ENCODE measurements at regions not wholly inside any gene's neighbourhood (a gene's known extent, or its start where the extent isn't known, plus 50 kb on each side); places are given as distances from the start of the nearest gene placed in this dataset.

DNA sequence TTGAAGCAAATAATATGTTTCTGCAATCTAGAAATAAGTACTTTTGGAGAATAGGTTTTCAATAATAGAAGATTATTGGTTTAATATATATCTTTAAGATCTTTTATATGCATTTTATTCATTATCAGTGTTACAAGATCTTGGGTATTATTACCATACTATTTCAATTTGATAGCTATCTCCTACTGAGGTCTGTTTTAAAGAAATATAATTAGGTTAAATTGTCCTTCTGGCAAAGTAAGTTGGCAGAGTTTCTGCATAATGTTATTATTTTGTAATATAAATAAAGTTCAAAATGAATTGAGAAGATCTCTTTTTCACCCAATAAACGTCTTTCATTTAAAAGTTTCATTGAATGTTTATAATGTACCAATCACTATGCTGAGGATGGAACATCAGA lies 443.7 kb downstream of the FAT4 start:
- in situ Hi-C loops (cut with MboI) = no loop called here
- no peak overlapping the region for H3K27ac ChIP-seq (ENCODE audit: control insufficient read depth, insufficient read depth)
- no peaks in the 10 kb centered on the region for H3K36me3 ChIP-seq (ENCODE audit: control insufficient read depth in 2 of 2, insufficient read depth in 2 of 2, low read length in 1 of 2)
- no peaks in the 10 kb centered on the region for H3K79me2 ChIP-seq (ENCODE audit: control insufficient read depth, insufficient read depth, low read length)
- no peaks in the 10 kb centered on the region for H4K20me1 ChIP-seq (ENCODE audit: control insufficient read depth, insufficient read depth)
- no peak for DNase-seq (ENCODE audit: low read depth, low spot score)
- no TSS peak for BruUV-seq (replicated peaks)
- no peaks in the 10 kb centered on the region for H3K27me3 ChIP-seq (replicated peaks in 1 of 2; ENCODE audit: control insufficient read depth in 2 of 2, insufficient read depth in 2 of 2, low read length in 1 of 2)
- 0% methylated on average over 1 of the region's 1 CpG for WGBS (ENCODE audit: insufficient coverage, insufficient replicate concordance, low lambda C conversion rate, missing lambda C conversion rate)
- H2AFZ ChIP-seq (ENCODE audit: control insufficient read depth, low read depth, low read length) = no peak overlapping the region
- no peak for TF ChIP-seq POLR2AphosphoS5 (IDR thresholded peaks at IDR 0.05; ENCODE audit: low read length)
- no peak for TF ChIP-seq NFIC (IDR thresholded peaks at IDR 0.05; ENCODE audit: low read depth, low read length)
- TF ChIP-seq MTA2 (IDR thresholded peaks at IDR 0.05; ENCODE audit: low read depth) = no peak
- no peak for TF ChIP-seq JUND (IDR thresholded peaks at IDR 0.05; ENCODE audit: low read depth, low read length)
- TF ChIP-seq GATAD2B (conservative IDR thresholded peaks at IDR 0.05; ENCODE audit: low read depth) = no peak
- no peak for TF ChIP-seq RB1 (IDR thresholded peaks at IDR 0.05; ENCODE audit: borderline replicate concordance)
- no peaks in the 10 kb centered on the region for H3K4me1 ChIP-seq (ENCODE audit: control insufficient read depth, insufficient read depth, low read length)
- ChIA-PET POLR2A (no interaction called here), RAD21 (ENCODE audit: unreplicated experiment) (interaction anchor here (1.3 to 1.5 kb wide), 2 partner anchors 29 to 70 kb away, joined by 3 read pairs; no protein-coding TSS in a partner anchor), CTCF (interaction anchor here (1.4 kb wide), 1 partner anchor 36 kb away, joined by 3 read pairs; no protein-coding TSS in a partner anchor), SMC1A (ENCODE audit: uncharacterized antibody, unreplicated experiment) (interaction anchor here (0.6 to 1.3 kb wide), 2 partner anchors 11 to 454 kb away, joined by 4 read pairs; no protein-coding TSS in a partner anchor)
- no peak overlapping the region for H3K4me3 ChIP-seq
- intact Hi-C loops (cut with micrococcal nuclease; ENCODE audit: unreplicated experiment) = no loop called here
- H3K9me3 ChIP-seq (replicated peaks; ENCODE audit: control insufficient read depth, insufficient read depth, low read length) = no peaks in the 10 kb centered on the region
- no peak overlapping the region for H3K9ac ChIP-seq (ENCODE audit: control insufficient read depth, insufficient read depth, low read length)
- no peak for ATAC-seq
- no peak overlapping the region for H3K4me2 ChIP-seq (ENCODE audit: control insufficient read depth, insufficient read depth)
- FAIRE-seq = no peak

DNA sequence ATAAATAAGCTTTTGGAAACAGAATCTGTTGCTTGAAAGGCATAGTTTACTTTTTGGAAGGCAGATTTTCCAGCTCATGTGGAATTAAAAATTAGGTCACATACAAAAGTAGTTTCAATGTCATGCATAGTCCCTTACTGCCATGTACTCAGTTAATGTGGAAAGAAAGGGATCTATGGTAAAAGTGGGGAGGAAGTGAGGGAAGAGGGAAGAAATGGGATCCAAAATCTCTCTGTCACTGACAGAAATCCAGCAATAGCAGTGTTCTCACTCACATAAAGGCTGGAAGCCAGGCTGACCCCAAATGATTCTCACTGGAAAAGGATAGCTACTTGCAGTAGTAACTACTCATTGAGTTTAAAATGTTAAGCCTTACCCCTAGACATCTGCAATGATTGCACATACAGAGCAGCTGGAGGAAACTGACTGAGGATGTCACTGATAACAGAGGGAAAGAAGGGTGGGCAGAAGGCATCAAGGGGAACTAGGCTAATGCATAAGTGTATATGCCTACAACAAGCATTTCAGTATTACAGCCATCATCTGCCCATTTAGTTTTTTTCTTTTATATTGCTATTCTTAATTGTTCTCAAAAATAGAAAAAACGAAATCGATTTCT lies 445.6 kb downstream of the FAT4 start:
- H3K9ac ChIP-seq (ENCODE audit: control insufficient read depth, insufficient read depth, low read length) = no peak overlapping the region
- H3K4me1 ChIP-seq (ENCODE audit: control insufficient read depth, insufficient read depth, low read length) = no peaks in the 10 kb centered on the region
- ChIA-PET CTCF (interaction anchor here (1.0 to 1.7 kb wide), 6 partner anchors 14 to 217 kb away, joined by 3 to 5 read pairs (median 3); no protein-coding TSS in a partner anchor), POLR2A (interaction anchor here (1.4 kb wide), 1 partner anchor 10 kb away, joined by 9 read pairs; no protein-coding TSS in a partner anchor), SMC1A (ENCODE audit: uncharacterized antibody, unreplicated experiment) (interaction anchor here (0.7 to 1.7 kb wide), 14 partner anchors 9 to 215 kb away, joined by 3 to 9 read pairs (median 4); no protein-coding TSS in a partner anchor), RAD21 (ENCODE audit: unreplicated experiment) (interaction anchor here (0.7 to 1.3 kb wide), 3 partner anchors 11 to 180 kb away, joined by 3 read pairs; no protein-coding TSS in a partner anchor)
- no peaks in the 10 kb centered on the region for H3K27me3 ChIP-seq (replicated peaks in 1 of 2; ENCODE audit: control insufficient read depth in 2 of 2, insufficient read depth in 2 of 2, low read length in 1 of 2)
- no peaks in the 10 kb centered on the region for H3K79me2 ChIP-seq (ENCODE audit: control insufficient read depth, insufficient read depth, low read length)
- in situ Hi-C loops (cut with MboI) (no loop called here), intact Hi-C loops (cut with micrococcal nuclease; ENCODE audit: unreplicated experiment) (no loop called here)
- H4K20me1 ChIP-seq (ENCODE audit: control insufficient read depth, insufficient read depth) = no peaks in the 10 kb centered on the region
- H3K4me3 ChIP-seq = no peak overlapping the region
- no TSS peak for BruUV-seq (replicated peaks)
- H3K9me3 ChIP-seq (replicated peaks; ENCODE audit: control insufficient read depth, insufficient read depth, low read length) = no peaks in the 10 kb centered on the region
- ATAC-seq (peak; percentile 63), FAIRE-seq (no peak), DNase-seq (ENCODE audit: low read depth, low spot score) (no peak)
- no peak overlapping the region for H2AFZ ChIP-seq (ENCODE audit: control insufficient read depth, low read depth, low read length)
- no peak overlapping the region for H3K4me2 ChIP-seq (ENCODE audit: control insufficient read depth, insufficient read depth)
- no peaks in the 10 kb centered on the region for H3K36me3 ChIP-seq (ENCODE audit: control insufficient read depth in 2 of 2, insufficient read depth in 2 of 2, low read length in 1 of 2)
- H3K27ac ChIP-seq (ENCODE audit: control insufficient read depth, insufficient read depth) = no peak overlapping the region
- WGBS (ENCODE audit: insufficient coverage, insufficient replicate concordance, low lambda C conversion rate, missing lambda C conversion rate) = 20% methylated on average over 2 of the region's 2 CpGs
- TF ChIP-seq, protein P1, sequence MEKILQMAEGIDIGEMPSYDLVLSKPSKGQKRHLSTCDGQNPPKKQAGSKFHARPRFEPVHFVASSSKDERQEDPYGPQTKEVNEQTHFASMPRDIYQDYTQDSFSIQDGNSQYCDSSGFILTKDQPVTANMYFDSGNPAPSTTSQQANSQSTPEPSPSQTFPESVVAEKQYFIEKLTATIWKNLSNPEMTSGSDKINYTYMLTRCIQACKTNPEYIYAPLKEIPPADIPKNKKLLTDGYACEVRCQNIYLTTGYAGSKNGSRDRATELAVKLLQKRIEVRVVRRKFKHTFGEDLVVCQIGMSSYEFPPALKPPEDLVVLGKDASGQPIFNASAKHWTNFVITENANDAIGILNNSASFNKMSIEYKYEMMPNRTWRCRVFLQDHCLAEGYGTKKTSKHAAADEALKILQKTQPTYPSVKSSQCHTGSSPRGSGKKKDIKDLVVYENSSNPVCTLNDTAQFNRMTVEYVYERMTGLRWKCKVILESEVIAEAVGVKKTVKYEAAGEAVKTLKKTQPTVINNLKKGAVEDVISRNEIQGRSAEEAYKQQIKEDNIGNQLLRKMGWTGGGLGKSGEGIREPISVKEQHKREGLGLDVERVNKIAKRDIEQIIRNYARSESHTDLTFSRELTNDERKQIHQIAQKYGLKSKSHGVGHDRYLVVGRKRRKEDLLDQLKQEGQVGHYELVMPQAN (conservative IDR thresholded peaks at IDR 0.05) = no peak
- TF ChIP-seq SUPT20H (IDR thresholded peaks at IDR 0.05; ENCODE audit: borderline replicate concordance, control insufficient read depth, low read depth, low read length) = no peak
- TF ChIP-seq, protein P2, sequence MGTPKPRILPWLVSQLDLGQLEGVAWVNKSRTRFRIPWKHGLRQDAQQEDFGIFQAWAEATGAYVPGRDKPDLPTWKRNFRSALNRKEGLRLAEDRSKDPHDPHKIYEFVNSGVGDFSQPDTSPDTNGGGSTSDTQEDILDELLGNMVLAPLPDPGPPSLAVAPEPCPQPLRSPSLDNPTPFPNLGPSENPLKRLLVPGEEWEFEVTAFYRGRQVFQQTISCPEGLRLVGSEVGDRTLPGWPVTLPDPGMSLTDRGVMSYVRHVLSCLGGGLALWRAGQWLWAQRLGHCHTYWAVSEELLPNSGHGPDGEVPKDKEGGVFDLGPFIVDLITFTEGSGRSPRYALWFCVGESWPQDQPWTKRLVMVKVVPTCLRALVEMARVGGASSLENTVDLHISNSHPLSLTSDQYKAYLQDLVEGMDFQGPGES (IDR thresholded peaks at IDR 0.05) = no peak
- TF ChIP-seq MTA3 (IDR thresholded peaks at IDR 0.05; ENCODE audit: borderline replicate concordance, low read length) = no peak
- no peak for TF ChIP-seq CHD4 (IDR thresholded peaks at IDR 0.05)
- no peak for TF ChIP-seq CHD2 (IDR thresholded peaks at IDR 0.05; ENCODE audit: borderline replicate concordance, low read depth, low read length)
- TF ChIP-seq NFIC (IDR thresholded peaks at IDR 0.05; ENCODE audit: low read depth, low read length) = no peak
- TF ChIP-seq, protein P3, sequence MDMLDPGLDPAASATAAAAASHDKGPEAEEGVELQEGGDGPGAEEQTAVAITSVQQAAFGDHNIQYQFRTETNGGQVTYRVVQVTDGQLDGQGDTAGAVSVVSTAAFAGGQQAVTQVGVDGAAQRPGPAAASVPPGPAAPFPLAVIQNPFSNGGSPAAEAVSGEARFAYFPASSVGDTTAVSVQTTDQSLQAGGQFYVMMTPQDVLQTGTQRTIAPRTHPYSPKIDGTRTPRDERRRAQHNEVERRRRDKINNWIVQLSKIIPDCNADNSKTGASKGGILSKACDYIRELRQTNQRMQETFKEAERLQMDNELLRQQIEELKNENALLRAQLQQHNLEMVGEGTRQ (IDR thresholded peaks at IDR 0.05; ENCODE audit: borderline replicate concordance, low read depth, low read length) = no peak
